Panc1 (cell line): ENCODE measurements at regions not wholly inside any gene's neighbourhood (a gene's known extent, or its start where the extent isn't known, plus 50 kb on each side); places are given as distances from the start of the nearest gene placed in this dataset.

Experiments used
- CTCF ChIP-seq: fragments of 450-650 bp; IDR thresholded peaks from 2 replicates; pipeline ENCODE4 v1.5.1; 2017; ENCODE audit warnings: mild to moderate bottlenecking
- POLR2AphosphoS5 ChIP-seq: IDR thresholded peaks from 2 replicates; pipeline ENCODE4 v1.6.1; 2012; ENCODE audit warnings: mild to moderate bottlenecking, low read depth, low read length, moderate library complexity
- SIN3A ChIP-seq: IDR thresholded peaks from 2 replicates; pipeline ENCODE4 v1.6.1; 2012; ENCODE audit warnings: low read depth, mild to moderate bottlenecking, low read length, moderate library complexity, borderline replicate concordance; ENCODE audit not compliant: insufficient read depth

- TF ChIP-seq CTCF, result no peak
- TF ChIP-seq POLR2AphosphoS5, result no peak
- no peak for TF ChIP-seq SIN3A
Observed at GRCh38 chr7:131034166-131034881, 293.4 kb upstream of the MKLN1 start.
